ENCODE measurements at regions not wholly inside any gene's neighbourhood (a gene's known extent, or its start where the extent isn't known, plus 50 kb on each side); places are given as distances from the start of the nearest gene placed in this dataset.

DNA sequence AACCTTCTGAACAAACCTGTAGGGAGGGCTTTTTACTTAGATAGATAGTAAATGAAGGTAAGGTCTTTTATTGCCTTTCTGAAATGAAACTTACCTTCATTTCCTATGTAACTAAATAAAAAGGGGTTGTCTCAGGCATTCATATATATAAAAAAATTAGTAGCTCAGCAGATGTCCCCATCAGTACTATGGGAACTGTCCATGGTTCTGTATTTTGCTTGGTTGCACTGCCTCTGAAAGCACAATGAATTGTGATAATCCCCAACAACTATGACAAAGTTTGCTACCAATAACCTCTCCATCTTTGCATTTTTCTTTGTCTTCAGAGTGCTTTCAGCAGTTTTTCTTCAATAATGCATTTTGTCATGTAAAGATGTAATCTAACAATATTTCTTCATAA is 222.4 kb downstream of the SLIT2 start:
- no peaks in the 10 kb centered on the region for H3K9me2 ChIP-seq (ENCODE audit: insufficient read depth, low read length)
- no TSS peak for BruUV-seq (replicated peaks)
- TF ChIP-seq, protein P1, sequence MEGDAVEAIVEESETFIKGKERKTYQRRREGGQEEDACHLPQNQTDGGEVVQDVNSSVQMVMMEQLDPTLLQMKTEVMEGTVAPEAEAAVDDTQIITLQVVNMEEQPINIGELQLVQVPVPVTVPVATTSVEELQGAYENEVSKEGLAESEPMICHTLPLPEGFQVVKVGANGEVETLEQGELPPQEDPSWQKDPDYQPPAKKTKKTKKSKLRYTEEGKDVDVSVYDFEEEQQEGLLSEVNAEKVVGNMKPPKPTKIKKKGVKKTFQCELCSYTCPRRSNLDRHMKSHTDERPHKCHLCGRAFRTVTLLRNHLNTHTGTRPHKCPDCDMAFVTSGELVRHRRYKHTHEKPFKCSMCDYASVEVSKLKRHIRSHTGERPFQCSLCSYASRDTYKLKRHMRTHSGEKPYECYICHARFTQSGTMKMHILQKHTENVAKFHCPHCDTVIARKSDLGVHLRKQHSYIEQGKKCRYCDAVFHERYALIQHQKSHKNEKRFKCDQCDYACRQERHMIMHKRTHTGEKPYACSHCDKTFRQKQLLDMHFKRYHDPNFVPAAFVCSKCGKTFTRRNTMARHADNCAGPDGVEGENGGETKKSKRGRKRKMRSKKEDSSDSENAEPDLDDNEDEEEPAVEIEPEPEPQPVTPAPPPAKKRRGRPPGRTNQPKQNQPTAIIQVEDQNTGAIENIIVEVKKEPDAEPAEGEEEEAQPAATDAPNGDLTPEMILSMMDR (conservative IDR thresholded peaks at IDR 0.05; ENCODE audit: low read length): no peak
- no peak for TF ChIP-seq EZH2phosphoT487 (IDR thresholded peaks at IDR 0.05; ENCODE audit: borderline replicate concordance, low read depth, low read length)
- no peaks in the 10 kb centered on the region for H3K4me1 ChIP-seq (ENCODE audit: insufficient read depth, low read length, poor library complexity, severe bottlenecking)
- no peak for DNase-seq (ENCODE audit: low spot score)
- CTCF ChIA-PET (ENCODE audit: unreplicated experiment): no interaction called here
- POLR2A ChIA-PET: no interaction called here
- intact Hi-C loops (cut with micrococcal nuclease; ENCODE audit: unreplicated experiment): no loop called here
- H3K4me2 ChIP-seq (ENCODE audit: low read length): no peak overlapping the region
- no peak overlapping the region for H3K4me3 ChIP-seq (ENCODE audit: low read depth, low read length, poor library complexity, severe bottlenecking)
- no peaks in the 10 kb centered on the region for H3K36me3 ChIP-seq (ENCODE audit: insufficient read depth, low read length)
- H3K79me2 ChIP-seq (ENCODE audit: insufficient read depth, low read depth, low read length): no peaks in the 10 kb centered on the region
- H3K27ac ChIP-seq (ENCODE audit: low read depth, low read length, poor library complexity, severe bottlenecking): no peak overlapping the region
- no peaks in the 10 kb centered on the region for H4K20me1 ChIP-seq (ENCODE audit: insufficient read depth, low read length)
- no peaks in the 10 kb centered on the region for H3K9me3 ChIP-seq (ENCODE audit: low read length)
- no peak overlapping the region for H2AFZ ChIP-seq (ENCODE audit: low read length)

DNA sequence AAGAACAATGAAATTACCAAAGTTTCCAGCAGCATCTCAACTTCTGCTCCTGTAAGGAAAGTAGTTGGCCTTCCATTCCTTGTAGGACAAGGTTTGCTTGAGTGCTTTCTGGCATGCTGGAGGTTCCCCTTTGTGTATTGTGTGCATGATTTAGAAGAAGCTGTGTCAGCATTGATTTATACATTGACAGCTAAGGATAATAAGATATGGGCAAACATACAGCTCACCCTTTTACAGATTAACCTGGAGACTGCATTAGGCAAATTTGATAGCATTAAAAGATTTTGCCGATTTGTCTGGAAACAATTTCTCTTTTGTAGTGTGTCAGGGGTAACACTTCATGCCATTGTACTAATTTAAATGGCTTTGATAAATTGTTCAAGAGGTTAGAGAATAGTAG is 221.8 kb upstream of the PACRGL start:
- DNase-seq (ENCODE audit: low spot score): no peak
- intact Hi-C loops (cut with micrococcal nuclease; ENCODE audit: unreplicated experiment): no loop called here
- no peaks in the 10 kb centered on the region for H3K79me2 ChIP-seq (ENCODE audit: insufficient read depth, low read depth, low read length)
- no TSS peak for BruUV-seq (replicated peaks)
- no peaks in the 10 kb centered on the region for H3K9me3 ChIP-seq (ENCODE audit: low read length)
- no peaks in the 10 kb centered on the region for H3K9me2 ChIP-seq (ENCODE audit: insufficient read depth, low read length)
- no peaks in the 10 kb centered on the region for H4K20me1 ChIP-seq (ENCODE audit: insufficient read depth, low read length)
- H3K4me3 ChIP-seq (ENCODE audit: low read depth, low read length, poor library complexity, severe bottlenecking): no peak overlapping the region
- H3K36me3 ChIP-seq (ENCODE audit: insufficient read depth, low read length): no peaks in the 10 kb centered on the region
- H3K4me2 ChIP-seq (ENCODE audit: low read length): no peak overlapping the region
- no peak overlapping the region for H3K27ac ChIP-seq (ENCODE audit: low read depth, low read length, poor library complexity, severe bottlenecking)
- no peak overlapping the region for H2AFZ ChIP-seq (ENCODE audit: low read length)
- POLR2A ChIA-PET: no interaction called here
- TF ChIP-seq EZH2phosphoT487 (IDR thresholded peaks at IDR 0.05; ENCODE audit: borderline replicate concordance, low read depth, low read length): no peak
- TF ChIP-seq, protein P1 (conservative IDR thresholded peaks at IDR 0.05; ENCODE audit: low read length): no peak
- H3K4me1 ChIP-seq (ENCODE audit: insufficient read depth, low read length, poor library complexity, severe bottlenecking): no peaks in the 10 kb centered on the region
- CTCF ChIA-PET (ENCODE audit: unreplicated experiment): no interaction called here

DNA sequence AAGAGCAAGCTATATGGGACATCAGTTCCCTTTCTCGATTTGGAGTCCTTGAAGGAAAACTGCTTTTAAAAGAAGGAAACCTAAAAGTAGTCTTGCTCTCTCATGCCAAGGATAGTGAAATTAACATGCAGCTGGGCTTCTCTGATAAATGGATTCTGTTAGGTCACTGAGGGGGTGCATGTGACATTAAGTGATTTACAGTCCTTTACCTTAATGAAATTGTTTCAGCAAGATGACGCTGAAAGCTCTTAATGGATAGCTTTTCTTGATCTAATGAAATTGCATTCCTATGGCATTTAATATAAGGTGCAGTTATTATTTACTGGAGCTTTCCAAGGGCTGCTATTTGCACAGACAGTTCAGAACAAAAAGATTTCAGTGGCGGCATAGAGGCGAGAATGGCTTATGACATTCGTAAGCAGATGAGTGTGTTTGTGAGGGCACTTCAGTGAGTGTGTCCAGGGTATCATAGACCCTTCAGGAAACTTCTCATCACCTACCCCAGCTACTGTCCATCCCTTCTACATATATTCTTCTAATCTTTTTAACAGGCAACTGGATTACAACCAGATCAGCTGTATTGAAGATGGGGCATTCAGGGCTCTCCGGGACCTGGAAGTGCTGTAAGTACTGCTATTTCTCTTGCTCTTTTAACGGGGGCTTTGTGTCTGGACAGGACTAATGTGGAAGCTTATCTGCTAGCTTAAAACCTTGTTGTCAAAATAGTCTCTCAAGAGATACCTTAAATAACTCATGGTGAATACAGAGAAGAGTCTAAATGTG is 219.9 kb upstream of the PACRGL start:
- CTCF ChIA-PET (ENCODE audit: unreplicated experiment): no interaction called here
- no peak for TF ChIP-seq EZH2phosphoT487 (IDR thresholded peaks at IDR 0.05; ENCODE audit: borderline replicate concordance, low read depth, low read length)
- TF ChIP-seq, protein P1 (conservative IDR thresholded peaks at IDR 0.05; ENCODE audit: low read length): no peak
- no peak overlapping the region for H3K4me3 ChIP-seq (ENCODE audit: low read depth, low read length, poor library complexity, severe bottlenecking)
- no peak overlapping the region for H3K4me2 ChIP-seq (ENCODE audit: low read length)
- H4K20me1 ChIP-seq (ENCODE audit: insufficient read depth, low read length): no peaks in the 10 kb centered on the region
- DNase-seq (ENCODE audit: low spot score): no peak
- no peak overlapping the region for H2AFZ ChIP-seq (ENCODE audit: low read length)
- H3K27ac ChIP-seq (ENCODE audit: low read depth, low read length, poor library complexity, severe bottlenecking): no peak overlapping the region
- H3K9me2 ChIP-seq (ENCODE audit: insufficient read depth, low read length): no peaks in the 10 kb centered on the region
- POLR2A ChIA-PET: no interaction called here
- no peaks in the 10 kb centered on the region for H3K79me2 ChIP-seq (ENCODE audit: insufficient read depth, low read depth, low read length)
- intact Hi-C loops (cut with micrococcal nuclease; ENCODE audit: unreplicated experiment): no loop called here
- no peaks in the 10 kb centered on the region for H3K36me3 ChIP-seq (ENCODE audit: insufficient read depth, low read length)
- no TSS peak for BruUV-seq (replicated peaks)
- H3K9me3 ChIP-seq (ENCODE audit: low read length): no peaks in the 10 kb centered on the region
- H3K4me1 ChIP-seq (ENCODE audit: insufficient read depth, low read length, poor library complexity, severe bottlenecking): no peaks in the 10 kb centered on the region

Data from OCI-LY7 (cell line).